Uterus (tissue), 2 donors: ENCODE measurements at regions not wholly inside any gene's neighbourhood (a gene's known extent, or its start where the extent isn't known, plus 50 kb on each side); places are given as distances from the start of the nearest gene placed in this dataset.

Experiments
- POLR2A ChIP-seq, 2 donors: fragments of 450-650 bp; IDR thresholded peaks; one replicate each; pipeline ENCODE4 v1.6.1; 2016; ENCODE audit warnings: antibody characterized with exemption in 2 of 2, mild to moderate bottlenecking in 1 of 2, moderate library complexity in 1 of 2
- TF ChIP-seq, protein P1 (sequence below), 4 experiments: fragments of 200-600 bp in 2 of 4; fragments of 450-650 bp in 2 of 4; sonication (generic) in 2 of 4; IDR thresholded peaks; one replicate each; pipeline ENCODE4 v1.5.1; 2016 to 2019; ENCODE audit warnings: antibody characterized with exemption in 4 of 4, mild to moderate bottlenecking in 2 of 4, moderate library complexity in 1 of 4

DNA sequence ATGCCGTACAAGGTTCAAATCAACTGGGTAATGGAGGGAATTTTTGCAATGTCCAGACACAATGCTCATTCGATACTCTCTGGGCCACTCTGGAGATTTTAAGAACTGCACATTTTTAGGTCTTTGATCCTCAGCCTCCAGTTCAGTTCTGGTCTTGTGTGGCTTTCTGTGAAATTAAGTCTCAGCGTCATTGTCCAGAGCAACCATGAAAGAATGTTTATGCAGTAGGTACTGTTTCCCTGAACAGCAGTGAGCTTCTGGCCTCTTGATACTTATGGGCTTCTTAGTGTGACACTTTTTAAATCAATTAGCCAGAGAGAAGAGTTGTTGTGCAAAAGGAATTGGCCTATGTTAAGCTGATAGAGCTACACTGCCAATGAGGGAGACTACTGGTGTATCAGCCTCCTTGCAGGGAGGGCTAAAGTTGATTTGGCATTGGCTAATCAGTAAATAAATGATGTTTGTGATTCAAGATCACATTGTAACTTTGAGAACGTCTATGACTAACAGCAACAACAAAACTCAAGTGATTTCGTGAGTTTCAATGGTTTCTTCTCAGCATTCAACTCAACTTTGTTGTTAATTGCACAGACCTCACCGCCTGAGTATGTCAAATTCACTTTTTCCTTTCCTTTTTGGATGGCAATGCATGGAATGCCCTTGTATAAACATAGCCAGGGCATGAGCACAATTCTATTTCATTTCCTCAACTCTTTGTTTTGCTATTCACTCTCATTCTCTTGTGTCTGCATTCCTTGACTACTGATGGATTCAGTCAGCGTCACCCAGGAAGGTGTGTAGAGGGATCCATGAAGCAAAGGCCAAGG is 85.1 kb downstream of the GJA1 start:
- TF ChIP-seq, protein P1, sequence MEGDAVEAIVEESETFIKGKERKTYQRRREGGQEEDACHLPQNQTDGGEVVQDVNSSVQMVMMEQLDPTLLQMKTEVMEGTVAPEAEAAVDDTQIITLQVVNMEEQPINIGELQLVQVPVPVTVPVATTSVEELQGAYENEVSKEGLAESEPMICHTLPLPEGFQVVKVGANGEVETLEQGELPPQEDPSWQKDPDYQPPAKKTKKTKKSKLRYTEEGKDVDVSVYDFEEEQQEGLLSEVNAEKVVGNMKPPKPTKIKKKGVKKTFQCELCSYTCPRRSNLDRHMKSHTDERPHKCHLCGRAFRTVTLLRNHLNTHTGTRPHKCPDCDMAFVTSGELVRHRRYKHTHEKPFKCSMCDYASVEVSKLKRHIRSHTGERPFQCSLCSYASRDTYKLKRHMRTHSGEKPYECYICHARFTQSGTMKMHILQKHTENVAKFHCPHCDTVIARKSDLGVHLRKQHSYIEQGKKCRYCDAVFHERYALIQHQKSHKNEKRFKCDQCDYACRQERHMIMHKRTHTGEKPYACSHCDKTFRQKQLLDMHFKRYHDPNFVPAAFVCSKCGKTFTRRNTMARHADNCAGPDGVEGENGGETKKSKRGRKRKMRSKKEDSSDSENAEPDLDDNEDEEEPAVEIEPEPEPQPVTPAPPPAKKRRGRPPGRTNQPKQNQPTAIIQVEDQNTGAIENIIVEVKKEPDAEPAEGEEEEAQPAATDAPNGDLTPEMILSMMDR (IDR thresholded peaks at IDR 0.05), result no peak
- no peak for TF ChIP-seq POLR2A (IDR thresholded peaks at IDR 0.05)
